Upper lobe of right lung (tissue), 1 donor: ENCODE measurements at regions not wholly inside any gene's neighbourhood (a gene's known extent, or its start where the extent isn't known, plus 50 kb on each side); places are given as distances from the start of the nearest gene placed in this dataset.
A peak's percentile ranks its signal among the peaks of the same experiment; 100 is the strongest.

ENCODE experiments used
- ATAC-seq: fragments of 200-7000 bp; cut with Tn5 transposase; one replicate; pipeline ENCODE4 v1.9.1; 2020; ENCODE audit warnings: mild to moderate bottlenecking, moderate library complexity
- DNase-seq: peaks from one replicate; pipeline ENCODE4 v3.0.0-alpha.2; 2020
- H3K27ac ChIP-seq: fragments of 200-600 bp; one replicate; pipeline ENCODE4 v1.8.0; 2022
- H3K27me3 ChIP-seq: fragments of 200-600 bp; one replicate; pipeline ENCODE4 v1.8.0; 2022; ENCODE audit warnings: mild to moderate bottlenecking
- H3K36me3 ChIP-seq: fragments of 200-600 bp; one replicate; pipeline ENCODE4 v1.8.0; 2022
- H3K4me1 ChIP-seq: fragments of 200-600 bp; one replicate; pipeline ENCODE4 v1.8.0; 2022
- H3K4me3 ChIP-seq: fragments of 200-600 bp; one replicate; pipeline ENCODE4 v1.8.0; 2022; ENCODE audit warnings: mild to moderate bottlenecking
- H3K9me3 ChIP-seq: fragments of 200-600 bp; one replicate; pipeline ENCODE4 v1.8.0; 2022
- CTCF ChIP-seq: fragments of 200-600 bp; IDR thresholded peaks from one replicate; pipeline ENCODE4 v1.8.0; 2022; ENCODE audit warnings: antibody characterized with exemption
- intact Hi-C: fragments of 100-400 bp; cut with DNase I; formaldehyde crosslinking; loops from one replicate; pipeline ENCODE4 v1.11.0; 2022
- donor health status: DM: no; HTN: yes; CAD: no; lungs with severe emphysema.

- ATAC-seq: peak; percentile 23
- no peak for TF ChIP-seq CTCF
- intact Hi-C loops: no loop called here
- H3K4me3 ChIP-seq: no peak overlapping the region
- no peaks in the 10 kb centered on the region for H3K9me3 ChIP-seq
- no peak overlapping the region for H3K27ac ChIP-seq
- DNase-seq: no peak
- H3K36me3 ChIP-seq: no peaks in the 10 kb centered on the region
- no peaks in the 10 kb centered on the region for H3K27me3 ChIP-seq
- no peaks in the 10 kb centered on the region for H3K4me1 ChIP-seq
Observed at GRCh38 chr4:161249779-161250440, 913.9 kb downstream of the FSTL5 start.

GRCh38 chr4:161248880-161249279 lies 914.9 kb downstream of the FSTL5 start:
- no peaks in the 10 kb centered on the region for H3K9me3 ChIP-seq
- no peak overlapping the region for H3K27ac ChIP-seq
- no peak overlapping the region for H3K4me3 ChIP-seq
- intact Hi-C loops: no loop called here
- peak; percentile 21 for ATAC-seq
- no peaks in the 10 kb centered on the region for H3K36me3 ChIP-seq
- DNase-seq: no peak
- no peak for TF ChIP-seq CTCF
- no peaks in the 10 kb centered on the region for H3K27me3 ChIP-seq
- no peaks in the 10 kb centered on the region for H3K4me1 ChIP-seq

- H3K4me1 ChIP-seq: no peaks in the 10 kb centered on the region
- TF ChIP-seq CTCF: no peak
Observed at GRCh38 chr4:161247831-161248230, 916.0 kb downstream of the FSTL5 start.

GRCh38 chr4:161238033-161238432 lies 925.8 kb downstream of the FSTL5 start:
- H3K9me3 ChIP-seq: no peaks in the 10 kb centered on the region
- ATAC-seq (no peak), DNase-seq (no peak)
- no peaks in the 10 kb centered on the region for H3K36me3 ChIP-seq
- H3K4me1 ChIP-seq: no peaks in the 10 kb centered on the region
- H3K27me3 ChIP-seq: no peaks in the 10 kb centered on the region
- no peak overlapping the region for H3K27ac ChIP-seq
- TF ChIP-seq CTCF: no peak
- H3K4me3 ChIP-seq: no peak overlapping the region
- intact Hi-C loops: no loop called here

More at GRCh38 chr4:161247831-161248230, 916.0 kb downstream of the FSTL5 start:
- Histone ChIP-seq H3K27ac (no peak overlapping the region), H3K4me3 (no peak overlapping the region), H3K27me3 (no peaks in the 10 kb centered on the region), H3K9me3 (no peaks in the 10 kb centered on the region), H3K36me3 (no peaks in the 10 kb centered on the region)
- DNase-seq: no peak
- intact Hi-C loops: no loop called here
- ATAC-seq: no peak

GRCh38 chr4:161237495-161237894 lies 926.3 kb downstream of the FSTL5 start:
- ATAC-seq (no peak), DNase-seq (no peak)
- intact Hi-C loops: no loop called here
- Histone ChIP-seq H3K27me3 (no peaks in the 10 kb centered on the region), H3K4me1 (no peaks in the 10 kb centered on the region), H3K36me3 (no peaks in the 10 kb centered on the region), H3K27ac (no peak overlapping the region), H3K4me3 (no peak overlapping the region), H3K9me3 (no peaks in the 10 kb centered on the region)
- TF ChIP-seq CTCF: no peak

- Histone ChIP-seq H3K36me3 (no peaks in the 10 kb centered on the region), H3K4me3 (no peak overlapping the region), H3K4me1 (no peaks in the 10 kb centered on the region), H3K27ac (no peak overlapping the region), H3K27me3 (no peaks in the 10 kb centered on the region), H3K9me3 (no peaks in the 10 kb centered on the region)
- DNase-seq (no peak), ATAC-seq (no peak)
- no peak for TF ChIP-seq CTCF
- intact Hi-C loops: no loop called here
Observed at GRCh38 chr4:161225327-161225726, 938.5 kb downstream of the FSTL5 start.
